SH-SY5Y (cell line): ENCODE measurements at regions not wholly inside any gene's neighbourhood (a gene's known extent, or its start where the extent isn't known, plus 50 kb on each side); places are given as distances from the start of the nearest gene placed in this dataset.
A peak's percentile ranks its signal among the peaks of the same experiment; 100 is the strongest.

Experiments used
- GATA2 ChIP-seq: IDR thresholded peaks from 2 replicates; pipeline ENCODE4 v1.6.1; 2011; ENCODE audit warnings: mild to moderate bottlenecking, low read depth, low read length
- GATA3 ChIP-seq: IDR thresholded peaks from 2 replicates; pipeline ENCODE4 v1.6.1; 2011; ENCODE audit warnings: low read depth, mild to moderate bottlenecking, low read length, moderate library complexity

GRCh38 chr6:26163427-26164119, 76.3 kb downstream of the HFE start:
- no peak for TF ChIP-seq GATA2

GRCh38 chr6:26164120-26164505, 76.9 kb downstream of the HFE start:
- TF ChIP-seq GATA3 (no peak), GATA2 (no peak)

- TF ChIP-seq GATA3 (no peak), GATA2 (no peak)
These were observed 78.1 kb downstream of the HFE start for GRCh38 chr6:26165261-26165790.

- TF ChIP-seq GATA2, result no peak
- no peak for TF ChIP-seq GATA3
These were observed 83.0 kb downstream of the HFE start for GRCh38 chr6:26170181-26170580.

GRCh38 chr6:26170951-26171841, 84.0 kb downstream of the HFE start:
- TF ChIP-seq GATA3, result no peak
- TF ChIP-seq GATA2, result no peak

- no peak for TF ChIP-seq GATA3
- TF ChIP-seq GATA2, result no peak
These were observed 85.4 kb downstream of the HFE start for GRCh38 chr6:26172608-26172968.

- TF ChIP-seq GATA3 (no peak), GATA2 (no peak)
These were observed 86.6 kb downstream of the HFE start for GRCh38 chr6:26173836-26174145.

GRCh38 chr6:26175033-26175427, 87.8 kb downstream of the HFE start:
- TF ChIP-seq GATA3 (no peak), GATA2 (no peak)

GRCh38 chr6:26175428-26176181, 88.4 kb downstream of the HFE start:
- TF ChIP-seq GATA3 (0 out of 2 replicates have a peak, but pooled peaks have one; percentile 15), GATA2 (no peak)

- TF ChIP-seq GATA3, result no peak
- TF ChIP-seq GATA2, result no peak
These were observed 92.4 kb downstream of the HFE start for GRCh38 chr6:26179675-26180074.

- TF ChIP-seq GATA2, result no peak
- TF ChIP-seq GATA3, result no peak
These were observed 93.1 kb downstream of the HFE start for GRCh38 chr6:26180346-26180745.

GRCh38 chr6:26183237-26183580, 96.0 kb downstream of the HFE start:
- TF ChIP-seq GATA3 (no peak), GATA2 (no peak)

GRCh38 chr6:26183581-26184366, 96.5 kb downstream of the HFE start:
- no peak for TF ChIP-seq GATA3
- no peak for TF ChIP-seq GATA2
